Trophoblast cell (in vitro differentiated cells and primary cell): ENCODE measurements at regions not wholly inside any gene's neighbourhood (a gene's known extent, or its start where the extent isn't known, plus 50 kb on each side); places are given as distances from the start of the nearest gene placed in this dataset.
"Not testable (repeated sequence)": the region's sequence is repeated elsewhere in the genome, so short reads cannot be mapped to it uniquely, and the experiment has no call there.

Source experiments
- DNase-seq, 2 donors: peaks; one replicate each; pipeline ENCODE4 v3.0.0-alpha.2; 2016
- H2AFZ ChIP-seq: 2 replicates; pipeline ENCODE4 v1.6.1; 2013; ENCODE audit warnings: low read length, moderate library complexity, mild to moderate bottlenecking; ENCODE audit not compliant: insufficient read depth, poor library complexity
- H2AK5ac ChIP-seq: 2 replicates; pipeline ENCODE4 v1.6.1; 2013; ENCODE audit warnings: mild to moderate bottlenecking, low read length
- H2BK120ac ChIP-seq: 2 replicates; pipeline ENCODE4 v1.6.1; 2013; ENCODE audit warnings: low read length, mild to moderate bottlenecking, moderate library complexity; ENCODE audit not compliant: insufficient read depth, poor library complexity
- H2BK12ac ChIP-seq: 2 replicates; pipeline ENCODE4 v1.6.1; 2013; ENCODE audit warnings: mild to moderate bottlenecking, low read length, moderate library complexity
- H2BK5ac ChIP-seq: 2 replicates; pipeline ENCODE4 v1.6.1; 2013; ENCODE audit warnings: low read length, low read depth, moderate library complexity, mild to moderate bottlenecking; ENCODE audit not compliant: poor library complexity
- H3K14ac ChIP-seq: 2 replicates; pipeline ENCODE4 v1.6.1; 2013; ENCODE audit warnings: mild to moderate bottlenecking, low read length
- H3K18ac ChIP-seq: 2 replicates; pipeline ENCODE4 v1.6.1; 2013; ENCODE audit warnings: mild to moderate bottlenecking, low read length
- H3K23ac ChIP-seq: 2 replicates; pipeline ENCODE4 v1.6.1; 2013; ENCODE audit warnings: low read length
- H3K27ac ChIP-seq: 2 replicates; pipeline ENCODE4 v1.5.1; 2013; ENCODE audit warnings: low read depth, mild to moderate bottlenecking, inconsistent platforms, low read length, moderate library complexity
- H3K27me3 ChIP-seq: 2 replicates; pipeline ENCODE4 v1.6.1; 2013; ENCODE audit warnings: inconsistent platforms, mild to moderate bottlenecking, low read length, moderate library complexity; ENCODE audit not compliant: insufficient read depth
- H3K36me3 ChIP-seq, 2 experiments: 1 replicate in 1 of 2; 2 replicates in 1 of 2; pipeline ENCODE4 v1.6.1; 2013; ENCODE audit warnings: low read length in 2 of 2, mild to moderate bottlenecking in 2 of 2, moderate library complexity in 1 of 2; ENCODE audit not compliant: insufficient read depth in 2 of 2, control insufficient read depth in 1 of 2
- H3K4ac ChIP-seq: 2 replicates; pipeline ENCODE4 v1.6.1; 2013; ENCODE audit warnings: low read depth, mild to moderate bottlenecking, low read length, moderate library complexity
- H3K4me1 ChIP-seq, 2 experiments: 1 replicate in 1 of 2; 2 replicates in 1 of 2; pipeline ENCODE4 v1.6.1; 2013; ENCODE audit warnings: low read length in 2 of 2, mild to moderate bottlenecking in 2 of 2, moderate library complexity in 1 of 2; ENCODE audit not compliant: insufficient read depth in 2 of 2, control insufficient read depth in 1 of 2
- H3K4me2 ChIP-seq: 2 replicates; pipeline ENCODE4 v1.6.1; 2013; ENCODE audit warnings: inconsistent platforms, mild to moderate bottlenecking, low read length, moderate library complexity
- H3K4me3 ChIP-seq: 2 replicates; pipeline ENCODE4 v1.5.1; 2013; ENCODE audit warnings: mild to moderate bottlenecking, low read depth, low read length, inconsistent platforms
- H3K79me1 ChIP-seq: one replicate; pipeline ENCODE4 v1.6.1; 2013; ENCODE audit warnings: low read length
- H3K79me2 ChIP-seq: 2 replicates; pipeline ENCODE4 v1.6.1; 2013; ENCODE audit warnings: low read length, mild to moderate bottlenecking; ENCODE audit not compliant: control insufficient read depth, insufficient read depth, poor library complexity
- H3K9ac ChIP-seq: 2 replicates; pipeline ENCODE4 v1.6.1; 2013; ENCODE audit warnings: mild to moderate bottlenecking, low read length
- H3K9me3 ChIP-seq: 2 replicates; pipeline ENCODE4 v1.6.1; 2013; ENCODE audit warnings: low read depth, mild to moderate bottlenecking, control low read depth, inconsistent platforms, low read length; ENCODE audit not compliant: insufficient read depth
- H4K12ac ChIP-seq: 2 replicates; pipeline ENCODE4 v1.6.1; 2013; ENCODE audit warnings: low read depth, mild to moderate bottlenecking, low read length, moderate library complexity
- H4K8ac ChIP-seq: 2 replicates; pipeline ENCODE4 v1.6.1; 2013; ENCODE audit warnings: low read depth, mild to moderate bottlenecking, low read length, moderate library complexity
- H4K91ac ChIP-seq: one replicate; pipeline ENCODE4 v1.6.1; 2013; ENCODE audit warnings: low read depth, mild to moderate bottlenecking, low read length, moderate library complexity
- WGBS: extraction: QIAGEN DNeasy Blood & Tissue Kit; methylation state at CpG from one replicate; pipeline ENCODE4 v1.1.7; 2013; ENCODE audit warnings: missing lambda C conversion rate; ENCODE audit not compliant: insufficient read length, insufficient coverage; ENCODE audit errors: extremely low coverage; 5-methylcytosine and 5-hydroxymethylcytosine counted together

- not testable (repeated sequence) for H2AK5ac ChIP-seq, H4K8ac ChIP-seq, H3K4me1 ChIP-seq, H3K9me3 ChIP-seq, H3K4me2 ChIP-seq, H3K27ac ChIP-seq, H3K4me3 ChIP-seq, H3K14ac ChIP-seq, H2BK5ac ChIP-seq, H3K4ac ChIP-seq, H2BK12ac ChIP-seq, H2AFZ ChIP-seq, H4K91ac ChIP-seq, H3K36me3 ChIP-seq, H3K79me1 ChIP-seq, H3K18ac ChIP-seq, H2BK120ac ChIP-seq, H3K23ac ChIP-seq, H3K27me3 ChIP-seq, DNase-seq, H4K12ac ChIP-seq, H3K9ac ChIP-seq, H3K79me2 ChIP-seq
Observed at GRCh38 chr6:57708061-57708460, 390.6 kb downstream of the PRIM2 start.

- WGBS = no CpG with 5 or more reads among the region's 2 CpGs
Observed at GRCh38 chr6:57722546-57722945, 405.1 kb downstream of the PRIM2 start.

GRCh38 chr6:57723815-57724401 is 406.5 kb downstream of the PRIM2 start:
- no CpG with 5 or more reads among the region's 10 CpGs for WGBS
- not testable (repeated sequence) for DNase-seq

More at GRCh38 chr6:57722546-57722945, 405.1 kb downstream of the PRIM2 start:
- H2BK120ac ChIP-seq, H3K4me2 ChIP-seq, H4K8ac ChIP-seq, H2BK12ac ChIP-seq, H2BK5ac ChIP-seq, H4K12ac ChIP-seq, H3K27ac ChIP-seq, H4K91ac ChIP-seq, H3K9ac ChIP-seq, H2AFZ ChIP-seq, H3K18ac ChIP-seq, H3K79me2 ChIP-seq, H3K4ac ChIP-seq, H3K4me1 ChIP-seq, H3K27me3 ChIP-seq, H3K23ac ChIP-seq, H3K14ac ChIP-seq, H3K9me3 ChIP-seq, H3K79me1 ChIP-seq, H2AK5ac ChIP-seq, H3K36me3 ChIP-seq, H3K4me3 ChIP-seq: not testable (repeated sequence)
- peak; percentile 67 to 80 for DNase-seq

GRCh38 chr6:57729407-57729806 is 412.0 kb downstream of the PRIM2 start:
- H2AFZ ChIP-seq, H3K79me2 ChIP-seq, H2BK12ac ChIP-seq, H4K8ac ChIP-seq, H3K4me2 ChIP-seq, H3K23ac ChIP-seq, H3K27me3 ChIP-seq, H3K18ac ChIP-seq, H3K79me1 ChIP-seq, H3K4me3 ChIP-seq, H3K9me3 ChIP-seq, H3K27ac ChIP-seq, H3K9ac ChIP-seq, H3K4ac ChIP-seq, H3K36me3 ChIP-seq, H3K14ac ChIP-seq, H4K12ac ChIP-seq, H2AK5ac ChIP-seq, H2BK120ac ChIP-seq, DNase-seq, H4K91ac ChIP-seq, H3K4me1 ChIP-seq, H2BK5ac ChIP-seq: not testable (repeated sequence)
- WGBS = no CpG with 5 or more reads among the region's 2 CpGs

More at GRCh38 chr6:57723815-57724401, 406.5 kb downstream of the PRIM2 start:
- H4K91ac ChIP-seq, H3K4ac ChIP-seq, H2AK5ac ChIP-seq, H3K4me2 ChIP-seq, H3K4me3 ChIP-seq, H3K9ac ChIP-seq, H3K14ac ChIP-seq, H3K79me1 ChIP-seq, H2BK12ac ChIP-seq, H2BK5ac ChIP-seq, H3K18ac ChIP-seq, H4K8ac ChIP-seq, H2BK120ac ChIP-seq, H4K12ac ChIP-seq, H3K23ac ChIP-seq, H3K9me3 ChIP-seq, H3K36me3 ChIP-seq, H2AFZ ChIP-seq, H3K79me2 ChIP-seq, H3K27ac ChIP-seq, H3K27me3 ChIP-seq, H3K4me1 ChIP-seq: not testable (repeated sequence)
